ENCODE measurements at regions not wholly inside any gene's neighbourhood (a gene's known extent, or its start where the extent isn't known, plus 50 kb on each side); places are given as distances from the start of the nearest gene placed in this dataset.

- no peak for TF ChIP-seq CTCF (conservative IDR thresholded peaks at IDR 0.05)
- no peak for TF ChIP-seq ZFX (IDR thresholded peaks at IDR 0.05)
These were observed 965.0 kb downstream of the DCDC2C start for GRCh38 chr2:4668381-4668780.

Data from C4-2B (cell line).